Esophagus muscularis mucosa (tissue), 4 donors: ENCODE measurements at regions not wholly inside any gene's neighbourhood (a gene's known extent, or its start where the extent isn't known, plus 50 kb on each side); places are given as distances from the start of the nearest gene placed in this dataset.

ENCODE experiments used
- DNase-seq: peaks from one replicate; pipeline ENCODE4 v3.0.0-alpha.2; 2017; ENCODE audit errors: extremely low spot score
- H3K27ac ChIP-seq, 4 donors: fragments of 200-600 bp; sonication (generic); replicated peaks in 1 of 4; 1 replicate in 3 of 4; 2 replicates in 1 of 4; pipeline ENCODE4 v1.5.1; 2016 to 2019; ENCODE audit warnings: mild to moderate bottlenecking in 1 of 4
- H3K27me3 ChIP-seq, 4 donors: fragments of 200-600 bp; sonication (generic); one replicate each; pipeline versions ENCODE4 v1.5.1 to v1.6.0; 2016 to 2019
- H3K36me3 ChIP-seq, 4 donors: fragments of 200-600 bp; sonication (generic); one replicate each; pipeline ENCODE4 v1.5.1; 2016 to 2019
- H3K4me1 ChIP-seq, 4 donors: fragments of 200-600 bp; sonication (generic); one replicate each; pipeline ENCODE4 v1.5.1; 2016 to 2019
- H3K4me3 ChIP-seq, 4 donors: fragments of 200-600 bp; sonication (generic); 1 replicate in 2 of 4; 2 replicates in 2 of 4; pipeline ENCODE4 v1.5.1; 2016 to 2019; ENCODE audit warnings: mild to moderate bottlenecking in 4 of 4, moderate library complexity in 1 of 4
- H3K9me3 ChIP-seq, 4 donors: fragments of 200-600 bp; sonication (generic); 1 replicate in 3 of 4; 2 replicates in 1 of 4; pipeline ENCODE4 v1.5.1; 2016 to 2019
- EP300 ChIP-seq: sonication (generic); formaldehyde crosslinking; IDR thresholded peaks from one replicate; pipeline ENCODE4 v1.6.1; 2017; ENCODE audit warnings: antibody characterized with exemption
- POLR2A ChIP-seq: fragments of 450-650 bp; IDR thresholded peaks from one replicate; pipeline ENCODE4 v1.6.1; 2017; ENCODE audit warnings: antibody characterized with exemption, moderate library complexity, mild to moderate bottlenecking, low read depth
- POLR2AphosphoS5 ChIP-seq, 2 donors: sonication (generic); formaldehyde crosslinking; IDR thresholded peaks; one replicate each; pipeline ENCODE4 v1.6.1; 2017; ENCODE audit warnings: antibody characterized with exemption in 2 of 2
- WGBS: methylation state at CpG from one replicate; pipeline ENCODE4 v1.1.5; 2018; 5-methylcytosine and 5-hydroxymethylcytosine counted together
- intact Hi-C: fragments of 100-400 bp; cut with DNase I; formaldehyde crosslinking; loops from one replicate; pipeline ENCODE4 v1.15.1; 2023
- TF ChIP-seq, protein P1 (sequence below), 3 experiments: fragments of 200-600 bp in 2 of 3; fragments of 450-650 bp in 1 of 3; sonication (generic) in 2 of 3; IDR thresholded peaks; one replicate each; pipeline ENCODE4 v1.5.1; 2017 to 2019; ENCODE audit warnings: antibody characterized with exemption in 3 of 3, mild to moderate bottlenecking in 2 of 3, moderate library complexity in 1 of 3

DNA sequence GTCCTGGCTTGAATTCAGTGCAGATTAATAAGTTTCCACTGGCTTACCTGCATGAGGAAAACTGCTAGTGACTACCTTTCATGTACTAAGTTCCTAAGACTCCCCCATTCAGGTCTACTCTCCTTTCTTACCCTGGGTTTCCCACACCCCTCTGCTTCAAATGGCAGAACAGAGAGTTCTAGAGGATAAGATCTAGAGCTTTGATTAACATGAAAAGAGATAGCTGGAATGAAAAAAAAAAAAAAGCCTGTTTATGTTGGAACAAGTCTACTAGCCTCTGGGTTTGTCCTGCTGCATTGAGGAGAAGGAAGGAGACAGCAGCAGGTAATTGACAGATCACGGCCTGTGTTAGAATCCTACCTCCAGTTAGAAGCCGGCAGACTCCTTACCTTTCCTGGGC, 201.4 kb upstream of the SOX4 start:
- intact Hi-C loops: no loop called here
- WGBS: 95% methylated on average over 2 of the region's 2 CpGs

DNA sequence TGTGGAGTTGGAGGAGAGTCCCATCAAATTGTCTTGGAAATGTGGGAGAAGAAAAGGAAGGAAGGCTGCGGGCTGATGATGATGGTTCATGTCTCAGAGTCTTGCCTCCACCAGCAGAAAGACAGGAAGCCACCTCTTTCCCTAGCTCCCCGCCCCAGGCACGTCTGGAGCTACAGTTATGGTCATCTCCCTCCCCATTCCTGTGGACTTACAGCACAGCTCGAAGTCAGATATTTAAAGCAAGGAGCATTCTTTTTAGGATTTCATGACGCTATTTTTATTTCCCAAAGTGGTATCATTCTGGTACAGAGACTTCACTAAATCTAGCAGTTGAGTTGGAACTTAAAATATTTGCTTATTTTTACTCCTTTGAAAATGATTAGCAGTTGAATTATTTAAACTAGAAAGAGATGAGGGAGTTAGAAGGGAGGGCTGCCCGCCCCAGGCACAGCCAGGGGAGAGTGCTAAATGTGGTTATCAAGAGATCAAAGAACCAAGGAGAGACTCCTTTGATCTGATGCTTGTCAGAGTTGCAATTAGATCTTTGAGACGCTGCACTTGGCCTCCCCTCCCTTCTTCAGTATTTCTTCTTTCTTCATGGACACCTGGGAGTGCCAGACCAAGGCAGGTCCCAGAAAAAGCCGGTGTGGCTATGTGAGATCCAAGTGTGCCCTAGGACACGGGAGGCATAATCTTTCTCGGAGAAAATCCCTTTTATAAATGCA, 199.9 kb upstream of the SOX4 start:
- no peak overlapping the region for H3K27ac ChIP-seq
- no peak overlapping the region for H3K4me3 ChIP-seq
- H3K27me3 ChIP-seq: no peaks in the 10 kb centered on the region
- WGBS: 70% methylated on average over 10 of the region's 10 CpGs
- no peaks in the 10 kb centered on the region for H3K36me3 ChIP-seq
- TF ChIP-seq POLR2AphosphoS5 (IDR thresholded peaks at IDR 0.05) (no peak), POLR2A (no peak), EP300 (no peak)
- TF ChIP-seq, protein P1, sequence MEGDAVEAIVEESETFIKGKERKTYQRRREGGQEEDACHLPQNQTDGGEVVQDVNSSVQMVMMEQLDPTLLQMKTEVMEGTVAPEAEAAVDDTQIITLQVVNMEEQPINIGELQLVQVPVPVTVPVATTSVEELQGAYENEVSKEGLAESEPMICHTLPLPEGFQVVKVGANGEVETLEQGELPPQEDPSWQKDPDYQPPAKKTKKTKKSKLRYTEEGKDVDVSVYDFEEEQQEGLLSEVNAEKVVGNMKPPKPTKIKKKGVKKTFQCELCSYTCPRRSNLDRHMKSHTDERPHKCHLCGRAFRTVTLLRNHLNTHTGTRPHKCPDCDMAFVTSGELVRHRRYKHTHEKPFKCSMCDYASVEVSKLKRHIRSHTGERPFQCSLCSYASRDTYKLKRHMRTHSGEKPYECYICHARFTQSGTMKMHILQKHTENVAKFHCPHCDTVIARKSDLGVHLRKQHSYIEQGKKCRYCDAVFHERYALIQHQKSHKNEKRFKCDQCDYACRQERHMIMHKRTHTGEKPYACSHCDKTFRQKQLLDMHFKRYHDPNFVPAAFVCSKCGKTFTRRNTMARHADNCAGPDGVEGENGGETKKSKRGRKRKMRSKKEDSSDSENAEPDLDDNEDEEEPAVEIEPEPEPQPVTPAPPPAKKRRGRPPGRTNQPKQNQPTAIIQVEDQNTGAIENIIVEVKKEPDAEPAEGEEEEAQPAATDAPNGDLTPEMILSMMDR (IDR thresholded peaks at IDR 0.05): no peak
- no peak for DNase-seq
- no peaks in the 10 kb centered on the region for H3K9me3 ChIP-seq
- H3K4me1 ChIP-seq: no peaks in the 10 kb centered on the region
- intact Hi-C loops: no loop called here

More for the DNA sequence above, 201.4 kb upstream of the SOX4 start:
- no peaks in the 10 kb centered on the region for H3K4me1 ChIP-seq
- no peak overlapping the region for H3K27ac ChIP-seq
- H3K36me3 ChIP-seq: no peaks in the 10 kb centered on the region
- H3K27me3 ChIP-seq: no peaks in the 10 kb centered on the region
- H3K9me3 ChIP-seq: no peaks in the 10 kb centered on the region
- no peak for DNase-seq
- no peak overlapping the region for H3K4me3 ChIP-seq
- no peak for TF ChIP-seq EP300
- no peak for TF ChIP-seq POLR2AphosphoS5 (IDR thresholded peaks at IDR 0.05)
- TF ChIP-seq POLR2A: no peak
- TF ChIP-seq, protein P1 (IDR thresholded peaks at IDR 0.05): no peak

DNA sequence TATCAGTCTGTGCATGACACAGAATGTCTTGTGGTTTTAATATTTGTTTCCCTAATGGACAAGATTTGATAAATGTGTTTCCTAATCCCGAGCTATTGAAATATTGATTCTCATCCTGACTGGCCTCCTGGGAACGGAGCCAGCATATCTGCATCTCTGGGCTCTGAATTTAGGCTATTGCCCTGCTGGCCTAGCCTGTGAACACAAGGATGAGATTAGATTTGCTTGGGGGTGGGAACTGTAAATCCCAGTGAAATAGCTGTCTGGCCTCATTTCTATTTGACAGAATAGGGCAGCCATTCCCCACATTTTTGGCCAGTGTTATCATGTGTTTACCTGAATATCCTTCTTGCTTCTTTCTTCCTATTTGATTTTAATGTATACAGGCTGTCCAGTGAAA, 198.4 kb upstream of the SOX4 start:
- TF ChIP-seq POLR2AphosphoS5 (IDR thresholded peaks at IDR 0.05): no peak
- intact Hi-C loops: no loop called here
- Histone ChIP-seq H3K27ac (no peak overlapping the region), H3K27me3 (no peaks in the 10 kb centered on the region), H3K4me1 (no peaks in the 10 kb centered on the region), H3K36me3 (no peaks in the 10 kb centered on the region), H3K4me3 (no peak overlapping the region), H3K9me3 (no peaks in the 10 kb centered on the region)
- WGBS: 40% methylated on average over 2 of the region's 2 CpGs
- DNase-seq: no peak

DNA sequence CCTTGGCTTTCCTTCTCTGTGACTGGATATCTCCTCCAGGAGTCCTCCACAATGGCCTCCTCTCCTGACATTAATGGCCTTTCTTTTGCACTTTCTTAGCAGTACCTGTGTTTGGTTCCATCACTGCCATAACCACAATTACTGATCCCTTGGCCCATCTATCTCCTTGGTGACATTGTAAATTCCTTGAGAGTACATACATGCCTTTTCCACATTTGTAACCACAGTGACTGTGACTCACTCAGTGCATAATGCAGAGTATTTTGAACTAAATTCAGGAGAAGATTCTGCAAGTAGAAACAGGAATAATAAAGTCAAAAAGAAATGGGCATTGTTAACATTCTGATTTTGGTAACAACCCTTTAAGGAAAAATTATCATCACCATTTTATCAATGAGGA, 197.2 kb upstream of the SOX4 start:
- Histone ChIP-seq H3K27me3 (no peaks in the 10 kb centered on the region), H3K4me3 (no peak overlapping the region), H3K36me3 (no peaks in the 10 kb centered on the region), H3K9me3 (no peaks in the 10 kb centered on the region), H3K4me1 (no peaks in the 10 kb centered on the region), H3K27ac (no peak overlapping the region)
- TF ChIP-seq EP300: no peak
- TF ChIP-seq POLR2AphosphoS5 (IDR thresholded peaks at IDR 0.05): no peak
- TF ChIP-seq POLR2A: no peak
- TF ChIP-seq, protein P1 (IDR thresholded peaks at IDR 0.05): no peak
- no peak for DNase-seq
- intact Hi-C loops: no loop called here

DNA sequence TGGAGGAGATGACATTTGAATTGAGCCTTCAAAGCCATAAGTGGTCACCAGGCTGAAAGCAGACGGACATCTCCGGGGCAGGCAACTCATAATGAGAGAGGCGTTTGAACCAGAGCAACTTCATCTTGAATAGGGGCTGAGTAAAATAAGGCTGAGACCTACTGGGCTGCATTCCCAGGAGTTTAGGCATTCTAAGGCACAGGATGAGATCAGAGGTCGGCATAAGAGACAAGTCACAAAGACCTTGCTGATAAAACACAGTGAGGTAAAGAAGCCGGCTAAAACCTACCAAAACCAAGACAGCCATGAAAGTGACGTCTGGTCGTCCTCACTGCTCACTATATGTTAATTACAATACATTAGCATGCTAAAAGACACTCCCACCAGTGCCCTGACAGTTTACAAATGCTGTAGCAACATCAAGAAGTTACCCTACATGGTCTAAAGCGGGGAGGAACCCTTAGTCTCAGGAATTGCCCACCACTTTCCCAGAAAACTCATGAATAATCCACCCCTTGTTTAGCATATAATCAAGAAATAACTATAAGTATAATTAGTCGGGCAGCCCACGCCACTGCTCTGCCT, 194.7 kb upstream of the SOX4 start:
- Histone ChIP-seq H3K27me3 (no peaks in the 10 kb centered on the region), H3K36me3 (no peaks in the 10 kb centered on the region), H3K4me3 (no peak overlapping the region), H3K4me1 (no peaks in the 10 kb centered on the region), H3K27ac (no peak overlapping the region), H3K9me3 (no peaks in the 10 kb centered on the region)
- intact Hi-C loops: no loop called here
- TF ChIP-seq POLR2AphosphoS5 (IDR thresholded peaks at IDR 0.05) (no peak), EP300 (no peak), POLR2A (no peak)
- TF ChIP-seq, protein P1 (IDR thresholded peaks at IDR 0.05): no peak
- no peak for DNase-seq
- 94% methylated on average over 10 of the region's 10 CpGs for WGBS
